Fibroblast of lung (primary cell): ENCODE measurements at regions not wholly inside any gene's neighbourhood (a gene's known extent, or its start where the extent isn't known, plus 50 kb on each side); places are given as distances from the start of the nearest gene placed in this dataset.

Experiments used
- DNase-seq, 2 donors: peaks; one replicate each; pipeline versions ENCODE4 v3.0.0 to v3.0.0-alpha.2; 2010; ENCODE audit warnings: low read depth in 2 of 2
- H2AFZ ChIP-seq: 2 replicates; pipeline ENCODE4 v1.5.1; 2012; ENCODE audit warnings: low read length, control low read depth, inconsistent platforms
- H3K27ac ChIP-seq: 2 replicates; pipeline ENCODE4 v1.5.1; 2011; ENCODE audit warnings: low read length, control low read depth; ENCODE audit not compliant: insufficient read depth
- H3K27me3 ChIP-seq: 2 replicates; pipeline ENCODE4 v1.5.1; 2011; ENCODE audit warnings: mild to moderate bottlenecking, low read length; ENCODE audit not compliant: control insufficient read depth, insufficient read depth
- H3K36me3 ChIP-seq: 2 replicates; pipeline ENCODE4 v1.5.1; 2011; ENCODE audit warnings: low read length; ENCODE audit not compliant: control insufficient read depth, insufficient read depth
- H3K4me1 ChIP-seq: 2 replicates; pipeline ENCODE4 v1.5.1; 2011; ENCODE audit warnings: low read length; ENCODE audit not compliant: control insufficient read depth, insufficient read depth; ENCODE audit errors: extremely low read depth
- H3K4me2 ChIP-seq: 2 replicates; pipeline ENCODE4 v1.5.1; 2011; ENCODE audit warnings: low read length, control low read depth; ENCODE audit not compliant: insufficient read depth; ENCODE audit errors: extremely low read depth
- H3K4me3 ChIP-seq, 4 experiments: fragments of 200-600 bp in 1 of 4; sonication (generic) in 1 of 4; replicated peaks in 1 of 4; 2 replicates each; pipeline ENCODE4 v1.5.1; 2011 to 2016; ENCODE audit warnings: low read length in 4 of 4, low read depth in 3 of 4, mild to moderate bottlenecking in 3 of 4, control low read depth in 2 of 4, inconsistent platforms in 1 of 4, mixed read lengths in 1 of 4; ENCODE audit not compliant: insufficient read depth in 1 of 4; ENCODE audit errors: control extremely low read depth in 1 of 4
- H3K79me2 ChIP-seq: 2 replicates; pipeline ENCODE4 v1.5.1; 2012; ENCODE audit warnings: mild to moderate bottlenecking, low read length, inconsistent platforms; ENCODE audit not compliant: control insufficient read depth, insufficient read depth
- H3K9ac ChIP-seq: 2 replicates; pipeline ENCODE4 v1.5.1; 2011; ENCODE audit warnings: mild to moderate bottlenecking, low read length, control low read depth; ENCODE audit not compliant: insufficient read depth
- H3K9me3 ChIP-seq: 2 replicates; pipeline ENCODE4 v1.5.1; 2012; ENCODE audit warnings: low read depth, low read length; ENCODE audit not compliant: control insufficient read depth, insufficient read depth
- H4K20me1 ChIP-seq: 2 replicates; pipeline ENCODE4 v1.5.1; 2011; ENCODE audit warnings: low read length; ENCODE audit not compliant: control insufficient read depth, insufficient read depth; ENCODE audit errors: extremely low read depth
- CTCF ChIP-seq, 2 donors: IDR thresholded peaks in 1 of 2; conservative IDR thresholded peaks in 1 of 2; 1 replicate in 1 of 2; 2 replicates in 1 of 2; pipeline ENCODE4 v1.5.1; 2011 to 2012; ENCODE audit warnings: low read length in 2 of 2, control low read depth in 1 of 2, inconsistent platforms in 1 of 2, low read depth in 1 of 2, mild to moderate bottlenecking in 1 of 2
- EZH2 ChIP-seq: IDR thresholded peaks from 2 replicates; pipeline ENCODE4 v1.5.1; 2012; ENCODE audit warnings: low read length, control low read depth, mild to moderate bottlenecking; ENCODE audit errors: missing control alignments

GRCh38 chr21:25422610-25423608, 184.4 kb downstream of the MRPL39 start:
- Histone ChIP-seq H3K4me3 (no peak overlapping the region), H3K4me2 (no peak overlapping the region), H3K79me2 (no peaks in the 10 kb centered on the region), H3K27ac (no peak overlapping the region), H2AFZ (no peak overlapping the region), H3K9me3 (no peaks in the 10 kb centered on the region), H3K27me3 (no peaks in the 10 kb centered on the region), H4K20me1 (no peaks in the 10 kb centered on the region), H3K36me3 (no peaks in the 10 kb centered on the region), H3K4me1 (no peaks in the 10 kb centered on the region), H3K9ac (no peak overlapping the region)
- no peak for TF ChIP-seq EZH2
- no peak for TF ChIP-seq CTCF (conservative IDR thresholded peaks at IDR 0.05 in 1 of 2, IDR thresholded peaks at IDR 0.05 in 1 of 2; ENCODE audit: low read depth in 1 of 2, low read length in 2 of 2)
- DNase-seq = no peak

GRCh38 chr21:25421321-25422028, 185.8 kb downstream of the MRPL39 start:
- Histone ChIP-seq H3K9me3 (no peaks in the 10 kb centered on the region), H3K4me3 (no peak overlapping the region), H3K27ac (no peak overlapping the region), H2AFZ (no peak overlapping the region), H3K4me1 (no peaks in the 10 kb centered on the region), H3K27me3 (no peaks in the 10 kb centered on the region), H3K79me2 (no peaks in the 10 kb centered on the region), H3K36me3 (no peaks in the 10 kb centered on the region), H4K20me1 (no peaks in the 10 kb centered on the region), H3K4me2 (no peak overlapping the region), H3K9ac (no peak overlapping the region)
- TF ChIP-seq EZH2 (no peak), CTCF (conservative IDR thresholded peaks at IDR 0.05 in 1 of 2, IDR thresholded peaks at IDR 0.05 in 1 of 2; ENCODE audit: low read depth in 1 of 2, low read length in 2 of 2) (peak; percentile 55 to 74)
- DNase-seq = peak; percentile 26 to 76

- TF ChIP-seq CTCF (conservative IDR thresholded peaks at IDR 0.05 in 1 of 2, IDR thresholded peaks at IDR 0.05 in 1 of 2; ENCODE audit: low read depth in 1 of 2, low read length in 2 of 2) (no peak), EZH2 (no peak)
- DNase-seq = no peak
- no peak overlapping the region for H3K4me2 ChIP-seq
- H3K4me1 ChIP-seq = no peaks in the 10 kb centered on the region
- no peak overlapping the region for H3K4me3 ChIP-seq
- H4K20me1 ChIP-seq = no peaks in the 10 kb centered on the region
- H2AFZ ChIP-seq = no peak overlapping the region
- no peaks in the 10 kb centered on the region for H3K9me3 ChIP-seq
- H3K9ac ChIP-seq = no peak overlapping the region
- no peak overlapping the region for H3K27ac ChIP-seq
- no peaks in the 10 kb centered on the region for H3K27me3 ChIP-seq
- H3K79me2 ChIP-seq = no peaks in the 10 kb centered on the region
- H3K36me3 ChIP-seq = no peaks in the 10 kb centered on the region
Measured at GRCh38 chr21:25420831-25421230, 186.4 kb downstream of the MRPL39 start.
